Natural killer cell (primary cell): ENCODE measurements at regions not wholly inside any gene's neighbourhood (a gene's known extent, or its start where the extent isn't known, plus 50 kb on each side); places are given as distances from the start of the nearest gene placed in this dataset.

Experiments used
- ATAC-seq, 3 donors: fragments of 150-1000 bp in 2 of 3; fragments of 200-7000 bp in 1 of 3; cut with Tn5 transposase; 1 replicate in 1 of 3; 2 replicates in 2 of 3; pipeline ENCODE4 v1.10.0; 2021; ENCODE audit warnings: mild to moderate bottlenecking in 2 of 3, moderate library complexity in 2 of 3
- DNase-seq, 2 donors: peaks; one replicate each; pipeline versions ENCODE4 v3.0.0 to v3.0.0-alpha.2; 2013 to 2021; ENCODE audit warnings: mixed read lengths in 1 of 2
- H3K27ac ChIP-seq: one replicate; pipeline ENCODE4 v1.5.1; 2013; ENCODE audit warnings: mild to moderate bottlenecking, low read length
- H3K27me3 ChIP-seq: one replicate; pipeline ENCODE4 v1.6.1; 2013; ENCODE audit warnings: low read length; ENCODE audit not compliant: control insufficient read depth, insufficient read depth
- H3K36me3 ChIP-seq: one replicate; pipeline ENCODE4 v1.6.1; 2013; ENCODE audit warnings: low read length; ENCODE audit not compliant: control insufficient read depth, insufficient read depth
- H3K4me1 ChIP-seq: one replicate; pipeline ENCODE4 v1.6.1; 2013; ENCODE audit warnings: low read length; ENCODE audit not compliant: control insufficient read depth, insufficient read depth
- H3K4me3 ChIP-seq: one replicate; pipeline ENCODE4 v1.5.1; 2013; ENCODE audit warnings: low read length
- H3K9me3 ChIP-seq: one replicate; pipeline ENCODE4 v1.6.1; 2013; ENCODE audit warnings: low read length; ENCODE audit not compliant: control insufficient read depth, insufficient read depth
- H3K27ac Mint-ChIP-seq, 2 donors: one replicate each; pipeline ENCODE4 v1.8.0; 2022; ENCODE audit warnings: mild to moderate bottlenecking in 2 of 2, mixed read lengths in 2 of 2, moderate library complexity in 1 of 2
- H3K27me3 Mint-ChIP-seq, 2 donors: one replicate each; pipeline ENCODE4 v1.8.0; 2022; ENCODE audit warnings: low read depth in 2 of 2, mixed read lengths in 2 of 2
- H3K36me3 Mint-ChIP-seq: one replicate; pipeline ENCODE4 v1.8.0; 2022; ENCODE audit warnings: mixed read lengths
- H3K4me1 Mint-ChIP-seq, 2 donors: one replicate each; pipeline ENCODE4 v1.8.0; 2022; ENCODE audit warnings: mixed read lengths in 2 of 2
- H3K4me3 Mint-ChIP-seq: one replicate; pipeline ENCODE4 v1.8.0; 2022; ENCODE audit warnings: mild to moderate bottlenecking, moderate library complexity, mixed read lengths
- H3K9me3 Mint-ChIP-seq, 2 donors: one replicate each; pipeline ENCODE4 v1.8.0; 2022; ENCODE audit warnings: mixed read lengths in 2 of 2
- CTCF ChIP-seq: fragments of 200-600 bp; IDR thresholded peaks from one replicate; pipeline ENCODE4 v1.8.0; 2022; ENCODE audit warnings: antibody characterized with exemption
- WGBS: methylation state at CpG from one replicate; pipeline ENCODE4 v1.1.7; 2013; ENCODE audit warnings: missing lambda C conversion rate; ENCODE audit not compliant: insufficient coverage; 5-methylcytosine and 5-hydroxymethylcytosine counted together
- intact Hi-C: fragments of 100-400 bp; cut with micrococcal nuclease; formaldehyde crosslinking; loops from one replicate; pipeline ENCODE4 v1.14.2; 2022

- Histone ChIP-seq H3K27ac (no peak overlapping the region), H3K36me3 (no peaks in the 10 kb centered on the region), H3K9me3 (no peaks in the 10 kb centered on the region), H3K4me1 (no peaks in the 10 kb centered on the region), H3K4me3 (no peak overlapping the region), H3K27me3 (no peaks in the 10 kb centered on the region)
- ATAC-seq (no peak), DNase-seq (no peak)
- no peaks in the 10 kb centered on the region for H3K36me3 Mint-ChIP-seq
- intact Hi-C loops, result no loop called here
- 36% methylated on average over 1 of the region's 2 CpGs for WGBS
- H3K27ac Mint-ChIP-seq, result no peak overlapping the region
- H3K4me3 Mint-ChIP-seq, result no peak overlapping the region
- no peak for TF ChIP-seq CTCF
- H3K4me1 Mint-ChIP-seq, result no peaks in the 10 kb centered on the region
- H3K27me3 Mint-ChIP-seq, result no peaks in the 10 kb centered on the region
- peaks cover 3 to 4% of the 10 kb centered on the region in 2 donors for H3K9me3 Mint-ChIP-seq
These were observed 68.2 kb upstream of the CDH10 start for GRCh38 chr5:24712947-24713346.

- no peak for TF ChIP-seq CTCF
- no peaks in the 10 kb centered on the region for H3K36me3 ChIP-seq
- H3K4me3 ChIP-seq, result no peak overlapping the region
- no peaks in the 10 kb centered on the region for H3K9me3 ChIP-seq
- WGBS, result no CpG with 5 or more reads among the region's 1 CpG
- H3K4me1 Mint-ChIP-seq, result no peaks in the 10 kb centered on the region
- H3K9me3 Mint-ChIP-seq, result peaks cover 3 to 4% of the 10 kb centered on the region in 2 donors
- intact Hi-C loops, result no loop called here
- DNase-seq (no peak), ATAC-seq (no peak)
- H3K4me3 Mint-ChIP-seq, result no peak overlapping the region
- no peaks in the 10 kb centered on the region for H3K4me1 ChIP-seq
- H3K36me3 Mint-ChIP-seq, result no peaks in the 10 kb centered on the region
- H3K27ac Mint-ChIP-seq, result no peak overlapping the region
- H3K27me3 ChIP-seq, result no peaks in the 10 kb centered on the region
- no peak overlapping the region for H3K27ac ChIP-seq
- no peaks in the 10 kb centered on the region for H3K27me3 Mint-ChIP-seq
These were observed 67.3 kb upstream of the CDH10 start for GRCh38 chr5:24712047-24712446.

GRCh38 chr5:24703934-24704333 lies 59.2 kb upstream of the CDH10 start:
- Histone ChIP-seq H3K36me3 (no peaks in the 10 kb centered on the region), H3K27me3 (no peaks in the 10 kb centered on the region), H3K4me3 (no peak overlapping the region), H3K27ac (no peak overlapping the region), H3K4me1 (no peaks in the 10 kb centered on the region), H3K9me3 (no peaks in the 10 kb centered on the region)
- Mint-ChIP-seq H3K36me3 (peaks cover 24% of the 10 kb centered on the region), H3K4me1 (no peaks in the 10 kb centered on the region), H3K27ac (no peak overlapping the region), H3K4me3 (no peak overlapping the region), H3K9me3 (peaks cover 11 to 21% of the 10 kb centered on the region in 2 donors), H3K27me3 (no peaks in the 10 kb centered on the region)
- intact Hi-C loops, result no loop called here
- TF ChIP-seq CTCF, result no peak
- no peak for ATAC-seq
- DNase-seq, result no peak
